CD4-positive, alpha-beta T cell (primary cell): ENCODE measurements at regions not wholly inside any gene's neighbourhood (a gene's known extent, or its start where the extent isn't known, plus 50 kb on each side); places are given as distances from the start of the nearest gene placed in this dataset.

Experiments used
- ATAC-seq: fragments of 200-7000 bp; cut with Tn5 transposase; one replicate; pipeline ENCODE4 v1.10.0; 2022; ENCODE audit warnings: mild to moderate bottlenecking; ENCODE audit not compliant: poor library complexity
- CTCF ChIA-PET: fragments of 350-600 bp; sonication (Branson Sonifier 250); formaldehyde crosslinking; loops from one replicate; lab custom pipeline; 2021; ENCODE audit warnings: antibody characterized with exemption, inconsistent platforms; lab: Charles Lee
- POLR2A ChIA-PET: fragments of 350-600 bp; sonication (Branson Sonifier 250); formaldehyde crosslinking; loops from one replicate; lab custom pipeline; 2021; ENCODE audit warnings: antibody characterized with exemption, inconsistent platforms; lab: Charles Lee
- DNase-seq, 14 experiments: peaks; one replicate each; pipeline ENCODE4 v3.0.0-alpha.2; 2013 to 2020; ENCODE audit warnings: mixed read lengths in 2 of 14
- H3K27ac ChIP-seq, 2 donors: one replicate each; pipeline versions ENCODE4 v1.5.1 to v1.7.0; 2013; ENCODE audit warnings: low read length in 2 of 2, low read depth in 1 of 2, mild to moderate bottlenecking in 1 of 2
- H3K27me3 ChIP-seq, 2 experiments: 1 replicate in 1 of 2; 2 replicates in 1 of 2; pipeline versions ENCODE4 v1.6.1 to v1.7.0; 2013; ENCODE audit warnings: low read length in 2 of 2, control low read depth in 1 of 2, mild to moderate bottlenecking in 1 of 2, moderate library complexity in 1 of 2; ENCODE audit not compliant: insufficient read depth in 2 of 2, control insufficient read depth in 1 of 2
- H3K36me3 ChIP-seq: one replicate; pipeline ENCODE4 v1.6.1; 2013; ENCODE audit warnings: low read length, control low read depth; ENCODE audit not compliant: insufficient read depth
- H3K4me1 ChIP-seq: one replicate; pipeline ENCODE4 v1.6.1; 2013; ENCODE audit warnings: low read length, control low read depth; ENCODE audit not compliant: insufficient read depth
- H3K4me3 ChIP-seq: one replicate; pipeline ENCODE4 v1.5.1; 2013; ENCODE audit warnings: mild to moderate bottlenecking, low read length, moderate library complexity
- H3K9me3 ChIP-seq, 2 experiments: 1 replicate in 1 of 2; 2 replicates in 1 of 2; pipeline versions ENCODE4 v1.6.1 to v1.7.0; 2013; ENCODE audit warnings: low read length in 2 of 2, mild to moderate bottlenecking in 2 of 2, control low read depth in 1 of 2, moderate library complexity in 1 of 2; ENCODE audit not compliant: control insufficient read depth in 1 of 2, insufficient read depth in 1 of 2
- H3K27ac Mint-ChIP-seq: one replicate; pipeline ENCODE4 v1.8.0; 2020; ENCODE audit warnings: mixed read lengths
- H3K27me3 Mint-ChIP-seq: one replicate; pipeline ENCODE4 v1.8.0; 2021; ENCODE audit warnings: mixed read lengths
- H3K36me3 Mint-ChIP-seq: one replicate; pipeline ENCODE4 v1.8.0; 2021; ENCODE audit warnings: low read depth, mixed read lengths
- H3K4me1 Mint-ChIP-seq: one replicate; pipeline ENCODE4 v1.8.0; 2021; ENCODE audit warnings: low read depth, mixed read lengths
- H3K4me3 Mint-ChIP-seq: one replicate; pipeline ENCODE4 v1.8.0; 2020; ENCODE audit warnings: mild to moderate bottlenecking, mixed read lengths
- H3K9me3 Mint-ChIP-seq: one replicate; pipeline ENCODE4 v1.8.0; 2020; ENCODE audit warnings: mixed read lengths
- intact Hi-C, 2 experiments: fragments of 100-400 bp; cut with DNase I in 1 of 2; cut with micrococcal nuclease in 1 of 2; formaldehyde crosslinking; loops; one replicate each; pipeline versions ENCODE4 v1.15.1 to v1.9.0; 2023 to 2025; cut with DNase I, micrococcal nuclease
- TF ChIP-seq, protein P1 (sequence below): fragments of 200-600 bp; IDR thresholded peaks from one replicate; pipeline ENCODE4 v1.8.0; 2022; ENCODE audit warnings: antibody characterized with exemption, mild to moderate bottlenecking

DNA sequence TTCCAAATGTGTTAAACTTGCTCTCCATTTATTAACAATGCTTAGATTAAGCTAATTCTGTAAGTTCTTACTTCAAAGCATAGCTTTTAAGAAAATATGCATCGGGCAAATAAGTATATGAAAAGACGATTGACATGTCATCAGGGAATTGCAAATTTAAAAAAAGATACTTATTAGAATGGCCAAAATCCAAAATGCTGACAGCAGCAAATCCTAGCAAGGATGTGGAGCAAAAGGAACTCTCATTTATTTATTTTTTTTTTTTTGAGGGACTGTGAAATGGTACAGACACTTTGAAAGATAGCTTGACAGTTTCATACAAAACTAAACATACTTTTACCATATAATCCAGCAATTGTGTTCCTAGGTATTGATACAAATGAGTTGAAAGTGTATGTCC lies 779.5 kb upstream of the MDGA2 start:
- Mint-ChIP-seq H3K27ac (no peak overlapping the region), H3K36me3 (no peaks in the 10 kb centered on the region), H3K27me3 (no peaks in the 10 kb centered on the region), H3K4me1 (no peaks in the 10 kb centered on the region), H3K9me3 (no peaks in the 10 kb centered on the region), H3K4me3 (no peak overlapping the region)
- Histone ChIP-seq H3K27me3 (no peaks in the 10 kb centered on the region), H3K4me3 (no peak overlapping the region), H3K36me3 (no peaks in the 10 kb centered on the region), H3K27ac (no peak overlapping the region), H3K4me1 (no peaks in the 10 kb centered on the region), H3K9me3 (no peaks in the 10 kb centered on the region)
- ChIA-PET CTCF (no interaction called here), POLR2A (no interaction called here)
- ATAC-seq (no peak), DNase-seq (no peak)
- TF ChIP-seq, protein P1, sequence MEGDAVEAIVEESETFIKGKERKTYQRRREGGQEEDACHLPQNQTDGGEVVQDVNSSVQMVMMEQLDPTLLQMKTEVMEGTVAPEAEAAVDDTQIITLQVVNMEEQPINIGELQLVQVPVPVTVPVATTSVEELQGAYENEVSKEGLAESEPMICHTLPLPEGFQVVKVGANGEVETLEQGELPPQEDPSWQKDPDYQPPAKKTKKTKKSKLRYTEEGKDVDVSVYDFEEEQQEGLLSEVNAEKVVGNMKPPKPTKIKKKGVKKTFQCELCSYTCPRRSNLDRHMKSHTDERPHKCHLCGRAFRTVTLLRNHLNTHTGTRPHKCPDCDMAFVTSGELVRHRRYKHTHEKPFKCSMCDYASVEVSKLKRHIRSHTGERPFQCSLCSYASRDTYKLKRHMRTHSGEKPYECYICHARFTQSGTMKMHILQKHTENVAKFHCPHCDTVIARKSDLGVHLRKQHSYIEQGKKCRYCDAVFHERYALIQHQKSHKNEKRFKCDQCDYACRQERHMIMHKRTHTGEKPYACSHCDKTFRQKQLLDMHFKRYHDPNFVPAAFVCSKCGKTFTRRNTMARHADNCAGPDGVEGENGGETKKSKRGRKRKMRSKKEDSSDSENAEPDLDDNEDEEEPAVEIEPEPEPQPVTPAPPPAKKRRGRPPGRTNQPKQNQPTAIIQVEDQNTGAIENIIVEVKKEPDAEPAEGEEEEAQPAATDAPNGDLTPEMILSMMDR, result no peak
- intact Hi-C loops, result no loop called here

DNA sequence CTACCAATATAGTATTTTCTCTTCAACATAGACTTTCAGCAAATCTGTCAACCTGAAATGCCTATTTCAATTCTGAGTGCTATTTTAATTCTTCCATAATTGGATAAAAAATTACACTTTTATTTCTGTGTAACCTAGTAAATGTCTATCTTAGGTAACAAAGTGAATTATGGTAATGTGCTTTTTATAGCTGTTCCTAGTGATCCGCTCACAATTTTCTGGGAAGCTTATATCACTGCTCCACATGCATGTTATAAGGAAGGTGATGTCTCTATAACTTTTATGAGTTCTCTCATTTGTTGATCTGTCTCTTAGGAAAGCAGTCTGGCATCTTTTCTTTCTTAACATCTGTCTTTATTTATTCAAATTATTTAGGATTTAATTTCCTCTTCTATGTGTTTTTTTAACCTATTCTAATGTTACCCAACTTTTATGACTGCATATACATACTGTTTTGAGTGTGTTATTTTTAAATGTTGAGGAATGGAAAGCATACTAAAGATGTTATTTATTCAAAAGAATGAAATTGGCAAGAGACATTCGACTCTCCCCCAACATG lies 777.1 kb upstream of the MDGA2 start:
- DNase-seq (no peak), ATAC-seq (no peak)
- CTCF ChIA-PET, result no interaction called here
- Histone ChIP-seq H3K36me3 (no peaks in the 10 kb centered on the region), H3K4me3 (no peak overlapping the region), H3K27me3 (no peaks in the 10 kb centered on the region), H3K27ac (no peak overlapping the region), H3K9me3 (no peaks in the 10 kb centered on the region), H3K4me1 (no peaks in the 10 kb centered on the region)
- TF ChIP-seq, protein P1, result no peak
- Mint-ChIP-seq H3K27ac (no peak overlapping the region), H3K36me3 (no peaks in the 10 kb centered on the region), H3K27me3 (no peaks in the 10 kb centered on the region), H3K4me1 (no peaks in the 10 kb centered on the region), H3K4me3 (no peak overlapping the region), H3K9me3 (no peaks in the 10 kb centered on the region)
- POLR2A ChIA-PET, result no interaction called here
- intact Hi-C loops, result no loop called here

DNA sequence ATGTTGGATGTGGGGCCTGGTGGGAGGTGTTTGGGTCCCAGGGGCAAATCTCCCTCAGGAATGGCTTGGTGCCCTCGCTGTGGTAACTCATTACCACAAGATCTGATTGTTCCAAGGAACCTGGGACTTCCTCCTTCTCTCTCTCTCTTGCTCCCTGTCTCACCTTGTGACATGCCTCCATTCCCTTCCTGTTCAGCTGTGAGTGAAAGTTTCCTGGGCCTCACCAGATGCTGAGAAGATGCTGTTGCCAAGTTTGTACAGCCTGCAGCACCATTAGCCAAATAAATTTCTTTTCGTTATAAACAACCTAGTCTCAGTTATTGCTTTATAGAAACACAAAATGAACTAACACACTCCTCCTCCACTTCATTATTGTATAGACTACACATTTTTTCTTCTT lies 759.8 kb upstream of the MDGA2 start:
- ChIA-PET POLR2A (no interaction called here), CTCF (no interaction called here)
- Histone ChIP-seq H3K27me3 (no peaks in the 10 kb centered on the region), H3K4me1 (no peaks in the 10 kb centered on the region), H3K36me3 (no peaks in the 10 kb centered on the region), H3K27ac (no peak overlapping the region), H3K4me3 (no peak overlapping the region), H3K9me3 (peaks cover 0 to 12% of the 10 kb centered on the region in 2 experiments)
- no peaks in the 10 kb centered on the region for H3K27me3 Mint-ChIP-seq
- H3K4me1 Mint-ChIP-seq, result no peaks in the 10 kb centered on the region
- intact Hi-C loops, result no loop called here
- H3K4me3 Mint-ChIP-seq, result no peak overlapping the region
- TF ChIP-seq, protein P1, result no peak
- ATAC-seq (no peak), DNase-seq (no peak)
- peaks cover 4% of the 10 kb centered on the region for H3K9me3 Mint-ChIP-seq
- no peak overlapping the region for H3K27ac Mint-ChIP-seq
- no peaks in the 10 kb centered on the region for H3K36me3 Mint-ChIP-seq
